Neural crest cell (in vitro differentiated cells): ENCODE measurements at regions not wholly inside any gene's neighbourhood (a gene's known extent, or its start where the extent isn't known, plus 50 kb on each side); places are given as distances from the start of the nearest gene placed in this dataset.

Experiments
- DNase-seq: peaks from one replicate; pipeline ENCODE4 v3.0.0; 2021; ENCODE audit warnings: low read depth, mixed read lengths, low spot score
- H3K27ac Mint-ChIP-seq: one replicate; pipeline ENCODE4 v1.8.0; 2021; ENCODE audit warnings: mild to moderate bottlenecking, mixed read lengths; ENCODE audit not compliant: unreplicated experiment
- H3K27me3 Mint-ChIP-seq: 2 replicates; pipeline ENCODE4 v1.8.0; 2021; ENCODE audit warnings: low read depth, mild to moderate bottlenecking, mixed read lengths
- H3K36me3 Mint-ChIP-seq: 2 replicates; pipeline ENCODE4 v1.8.0; 2021; ENCODE audit warnings: low read depth, mild to moderate bottlenecking, mixed read lengths
- H3K4me1 Mint-ChIP-seq: 2 replicates; pipeline ENCODE4 v1.8.0; 2021; ENCODE audit warnings: mixed read lengths
- H3K4me3 Mint-ChIP-seq: one replicate; pipeline ENCODE4 v1.8.0; 2021; ENCODE audit warnings: mild to moderate bottlenecking, mixed read lengths
- H3K9me3 Mint-ChIP-seq: 2 replicates; pipeline ENCODE4 v1.8.0; 2021; ENCODE audit warnings: mixed read lengths
- TF ChIP-seq, protein P1 (sequence below): fragments of 200-600 bp; sonication (generic); conservative IDR thresholded peaks from 2 replicates; pipeline ENCODE4 v1.5.0; 2021; ENCODE audit warnings: antibody characterized with exemption, mild to moderate bottlenecking

DNA sequence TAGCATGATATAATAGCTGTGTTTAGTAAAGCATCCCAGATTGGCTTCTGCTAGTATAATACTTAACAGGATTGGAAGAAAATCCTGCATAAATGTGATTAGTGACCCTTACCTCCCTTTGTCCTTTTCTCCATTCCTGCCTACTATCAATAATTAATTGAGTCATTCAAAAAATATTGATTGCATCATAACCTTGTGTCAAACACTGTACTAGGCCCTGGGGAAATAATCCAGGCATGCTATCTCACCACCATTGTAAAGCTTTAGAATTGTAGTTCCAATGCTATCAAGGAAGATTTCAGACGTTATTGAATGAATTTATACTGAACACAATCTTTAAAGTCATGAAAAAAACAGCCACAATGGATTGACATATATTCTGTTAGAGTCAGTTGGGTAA lies 378.6 kb upstream of the DDHD1 start:
- TF ChIP-seq, protein P1, sequence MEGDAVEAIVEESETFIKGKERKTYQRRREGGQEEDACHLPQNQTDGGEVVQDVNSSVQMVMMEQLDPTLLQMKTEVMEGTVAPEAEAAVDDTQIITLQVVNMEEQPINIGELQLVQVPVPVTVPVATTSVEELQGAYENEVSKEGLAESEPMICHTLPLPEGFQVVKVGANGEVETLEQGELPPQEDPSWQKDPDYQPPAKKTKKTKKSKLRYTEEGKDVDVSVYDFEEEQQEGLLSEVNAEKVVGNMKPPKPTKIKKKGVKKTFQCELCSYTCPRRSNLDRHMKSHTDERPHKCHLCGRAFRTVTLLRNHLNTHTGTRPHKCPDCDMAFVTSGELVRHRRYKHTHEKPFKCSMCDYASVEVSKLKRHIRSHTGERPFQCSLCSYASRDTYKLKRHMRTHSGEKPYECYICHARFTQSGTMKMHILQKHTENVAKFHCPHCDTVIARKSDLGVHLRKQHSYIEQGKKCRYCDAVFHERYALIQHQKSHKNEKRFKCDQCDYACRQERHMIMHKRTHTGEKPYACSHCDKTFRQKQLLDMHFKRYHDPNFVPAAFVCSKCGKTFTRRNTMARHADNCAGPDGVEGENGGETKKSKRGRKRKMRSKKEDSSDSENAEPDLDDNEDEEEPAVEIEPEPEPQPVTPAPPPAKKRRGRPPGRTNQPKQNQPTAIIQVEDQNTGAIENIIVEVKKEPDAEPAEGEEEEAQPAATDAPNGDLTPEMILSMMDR, result no peak
- Mint-ChIP-seq H3K9me3 (no peaks in the 10 kb centered on the region), H3K27me3 (no peaks in the 10 kb centered on the region), H3K36me3 (no peaks in the 10 kb centered on the region), H3K27ac (no peak overlapping the region), H3K4me1 (no peaks in the 10 kb centered on the region), H3K4me3 (no peak overlapping the region)
- no peak for DNase-seq

DNA sequence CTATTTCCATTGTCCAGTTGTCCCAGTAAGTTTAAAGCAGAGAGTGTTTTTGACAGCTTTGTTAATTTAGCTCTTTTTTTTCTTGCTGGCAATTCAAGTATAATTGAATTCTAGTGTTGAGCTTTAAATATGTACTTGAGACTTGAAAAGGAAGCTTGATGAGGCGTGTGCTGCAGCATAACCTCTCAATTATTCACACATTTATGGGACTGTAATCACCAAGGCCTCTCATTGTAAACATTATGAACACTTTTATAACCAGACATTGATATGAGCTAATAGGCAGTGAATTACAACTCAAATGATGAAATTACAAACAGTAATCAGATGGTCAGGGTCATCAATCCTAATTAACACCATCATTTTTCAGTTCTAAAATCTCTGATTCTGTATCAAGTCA lies 378.0 kb upstream of the DDHD1 start:
- Mint-ChIP-seq H3K27ac (no peak overlapping the region), H3K4me3 (no peak overlapping the region), H3K27me3 (no peaks in the 10 kb centered on the region), H3K4me1 (no peaks in the 10 kb centered on the region), H3K9me3 (no peaks in the 10 kb centered on the region), H3K36me3 (no peaks in the 10 kb centered on the region)
- no peak for DNase-seq
- TF ChIP-seq, protein P1, result no peak

DNA sequence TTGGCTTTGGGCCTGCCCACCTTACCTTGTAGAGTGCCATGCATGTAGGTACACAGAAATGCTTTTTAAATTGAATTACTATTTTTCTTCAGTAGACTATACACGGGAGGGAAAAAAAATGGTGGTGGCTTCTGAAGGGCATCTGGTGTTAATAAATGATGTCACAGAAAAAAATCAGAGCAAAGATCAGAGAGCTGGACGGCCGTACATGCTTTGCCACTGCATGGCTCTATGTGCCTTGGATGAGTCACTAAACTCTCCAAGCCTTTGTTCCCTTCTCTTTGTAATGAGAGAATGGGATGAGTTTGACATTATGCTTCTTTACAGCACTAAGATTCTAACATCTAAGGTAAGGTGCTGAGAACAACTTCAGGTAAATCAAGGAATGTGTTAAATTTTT lies 376.4 kb upstream of the DDHD1 start:
- Mint-ChIP-seq H3K9me3 (no peaks in the 10 kb centered on the region), H3K4me1 (peaks cover 4% of the 10 kb centered on the region), H3K27me3 (no peaks in the 10 kb centered on the region), H3K4me3 (no peak overlapping the region), H3K36me3 (peaks cover 2% of the 10 kb centered on the region), H3K27ac (no peak overlapping the region)
- TF ChIP-seq, protein P1, result no peak
- no peak for DNase-seq

DNA sequence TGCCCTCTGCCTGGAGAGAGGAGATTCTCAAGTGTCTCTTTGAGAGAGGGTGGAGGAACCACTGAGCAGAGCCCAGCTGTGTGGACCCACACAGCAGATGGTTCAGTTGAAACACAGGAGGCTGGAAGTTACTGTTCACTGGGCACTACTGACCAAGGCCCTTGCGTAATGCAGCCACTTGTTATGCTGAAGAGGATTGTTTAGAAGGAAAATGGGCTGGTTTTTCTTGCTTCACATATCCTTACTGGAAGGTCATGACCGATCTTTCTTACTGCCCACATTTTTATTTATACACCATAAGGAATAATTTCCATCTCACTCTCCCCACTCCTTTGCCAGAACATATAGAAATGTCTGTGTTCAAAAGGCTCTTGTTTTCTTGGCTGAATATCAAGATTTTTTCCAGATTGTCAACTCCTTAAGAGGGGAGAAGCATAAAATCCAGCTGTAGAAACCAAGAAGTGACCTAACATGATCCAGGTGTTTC lies 375.1 kb upstream of the DDHD1 start:
- no peak for DNase-seq
- Mint-ChIP-seq H3K9me3 (no peaks in the 10 kb centered on the region), H3K4me1 (peaks cover 4% of the 10 kb centered on the region), H3K27ac (no peak overlapping the region), H3K27me3 (no peaks in the 10 kb centered on the region), H3K4me3 (no peak overlapping the region), H3K36me3 (peaks cover 2% of the 10 kb centered on the region)
- TF ChIP-seq, protein P1, result no peak

DNA sequence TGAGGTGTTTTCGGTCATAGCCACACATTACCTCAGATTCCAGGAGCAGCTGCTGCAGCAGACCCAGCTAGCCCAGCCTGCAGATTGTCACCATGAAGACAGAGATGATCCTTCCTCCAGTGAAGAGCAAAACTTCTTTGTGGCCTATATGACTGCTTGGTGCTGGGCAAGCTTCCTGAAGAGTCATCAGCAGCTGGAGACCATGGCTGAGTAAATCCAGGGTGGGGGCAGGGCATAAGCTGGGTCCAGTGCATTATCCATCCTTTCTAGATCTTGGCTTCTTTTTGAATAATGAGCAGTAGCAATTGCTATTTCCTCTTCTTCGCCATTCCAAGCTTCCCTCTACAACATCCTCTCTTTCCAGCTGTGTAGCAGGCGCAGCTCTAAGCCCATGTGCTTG lies 373.1 kb upstream of the DDHD1 start:
- Mint-ChIP-seq H3K4me1 (peaks cover 4% of the 10 kb centered on the region), H3K27me3 (no peaks in the 10 kb centered on the region), H3K27ac (no peak overlapping the region), H3K4me3 (no peak overlapping the region), H3K36me3 (peaks cover 2% of the 10 kb centered on the region), H3K9me3 (peaks cover 3% of the 10 kb centered on the region)
- no peak for DNase-seq
- TF ChIP-seq, protein P1, result no peak

DNA sequence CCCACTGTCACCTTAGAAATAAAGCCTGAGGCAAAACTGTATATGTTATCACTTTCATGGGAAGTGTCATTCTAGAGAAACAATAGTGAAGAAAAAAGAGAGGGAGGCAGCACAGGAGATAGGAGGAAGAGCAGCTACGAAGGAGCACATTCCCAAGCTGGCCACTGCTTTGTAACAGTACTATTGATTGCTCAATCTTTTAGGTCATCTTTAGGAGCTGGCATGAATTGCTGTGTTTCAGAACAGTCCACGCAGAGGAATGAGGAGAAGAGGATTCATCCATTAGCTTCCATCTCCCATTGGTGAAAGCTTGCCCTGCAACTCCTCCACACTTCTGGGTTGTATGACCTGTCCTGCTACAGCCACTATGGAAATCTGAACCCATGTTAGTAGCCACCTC lies 372.5 kb upstream of the DDHD1 start:
- peak overlapping the region; percentile 35 for H3K27ac Mint-ChIP-seq
- DNase-seq, result no peak

More for the DNA sequence above, 372.5 kb upstream of the DDHD1 start:
- H3K27me3 Mint-ChIP-seq, result no peaks in the 10 kb centered on the region
- peaks cover 3% of the 10 kb centered on the region for H3K9me3 Mint-ChIP-seq
- no peak overlapping the region for H3K4me3 Mint-ChIP-seq
- H3K4me1 Mint-ChIP-seq, result peaks cover 4% of the 10 kb centered on the region
- H3K36me3 Mint-ChIP-seq, result peaks cover 2% of the 10 kb centered on the region
- TF ChIP-seq, protein P1, result no peak
